ENCODE measurements at regions not wholly inside any gene's neighbourhood (a gene's known extent, or its start where the extent isn't known, plus 50 kb on each side); places are given as distances from the start of the nearest gene placed in this dataset.

DNA sequence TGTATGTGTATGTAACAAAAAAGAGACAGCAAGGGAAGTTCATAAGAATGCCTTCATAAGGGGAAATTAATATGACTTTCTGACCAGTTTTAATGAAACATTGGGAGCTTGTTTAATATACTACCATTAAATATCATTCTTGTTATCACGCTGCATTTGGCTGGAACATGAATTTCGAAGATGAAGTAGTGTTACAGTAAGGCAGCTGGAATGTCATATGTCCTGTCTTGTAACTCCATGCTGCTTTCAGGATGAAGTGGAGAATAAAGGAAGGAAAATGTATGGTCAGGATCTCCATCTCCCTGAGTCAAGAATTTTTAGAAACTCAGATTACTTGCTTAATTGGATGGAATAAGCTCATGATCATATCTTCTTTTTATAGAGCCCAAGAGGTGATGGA lies 61.5 kb upstream of the DMAC1 start:
- H3K27me3 Mint-ChIP-seq, result no peaks in the 10 kb centered on the region
- no peak for ATAC-seq (ENCODE audit: low read depth)
- no peak for DNase-seq
- TF ChIP-seq, protein P1, sequence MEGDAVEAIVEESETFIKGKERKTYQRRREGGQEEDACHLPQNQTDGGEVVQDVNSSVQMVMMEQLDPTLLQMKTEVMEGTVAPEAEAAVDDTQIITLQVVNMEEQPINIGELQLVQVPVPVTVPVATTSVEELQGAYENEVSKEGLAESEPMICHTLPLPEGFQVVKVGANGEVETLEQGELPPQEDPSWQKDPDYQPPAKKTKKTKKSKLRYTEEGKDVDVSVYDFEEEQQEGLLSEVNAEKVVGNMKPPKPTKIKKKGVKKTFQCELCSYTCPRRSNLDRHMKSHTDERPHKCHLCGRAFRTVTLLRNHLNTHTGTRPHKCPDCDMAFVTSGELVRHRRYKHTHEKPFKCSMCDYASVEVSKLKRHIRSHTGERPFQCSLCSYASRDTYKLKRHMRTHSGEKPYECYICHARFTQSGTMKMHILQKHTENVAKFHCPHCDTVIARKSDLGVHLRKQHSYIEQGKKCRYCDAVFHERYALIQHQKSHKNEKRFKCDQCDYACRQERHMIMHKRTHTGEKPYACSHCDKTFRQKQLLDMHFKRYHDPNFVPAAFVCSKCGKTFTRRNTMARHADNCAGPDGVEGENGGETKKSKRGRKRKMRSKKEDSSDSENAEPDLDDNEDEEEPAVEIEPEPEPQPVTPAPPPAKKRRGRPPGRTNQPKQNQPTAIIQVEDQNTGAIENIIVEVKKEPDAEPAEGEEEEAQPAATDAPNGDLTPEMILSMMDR (IDR thresholded peaks at IDR 0.05), result no peak
- CTCF ChIA-PET, result interaction anchor here (1.1 kb wide), 1 partner anchor 17 kb away, joined by 3 read pairs; no protein-coding TSS in a partner anchor
- no peaks in the 10 kb centered on the region for H3K9me3 Mint-ChIP-seq
- intact Hi-C loops (cut with micrococcal nuclease), result no loop called here
- H3K27ac Mint-ChIP-seq, result no peak overlapping the region
- POLR2A ChIA-PET, result no interaction called here
- H3K36me3 Mint-ChIP-seq (ENCODE audit: low read depth), result no peaks in the 10 kb centered on the region
- no peak overlapping the region for H3K4me3 Mint-ChIP-seq
- no peaks in the 10 kb centered on the region for H3K4me1 Mint-ChIP-seq

DNA sequence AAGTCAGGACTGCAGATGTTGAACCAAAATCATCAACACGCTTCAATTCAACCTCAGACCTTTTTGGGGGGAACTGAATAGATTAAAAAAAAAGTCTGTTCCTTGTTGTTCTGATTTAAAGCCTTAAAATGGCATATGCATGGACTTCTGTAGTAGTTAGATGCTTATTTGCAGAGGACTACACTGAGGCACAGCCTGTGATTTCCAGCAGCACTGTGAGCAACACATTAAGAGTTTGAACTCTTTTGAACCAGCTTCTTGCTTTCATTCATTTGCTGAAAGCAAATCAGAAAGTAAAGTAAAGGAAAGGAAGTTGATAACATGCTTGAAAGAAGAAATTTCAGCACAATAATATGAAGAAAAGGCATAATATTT lies 60.7 kb upstream of the DMAC1 start:
- Mint-ChIP-seq H3K9me3 (no peaks in the 10 kb centered on the region), H3K27me3 (no peaks in the 10 kb centered on the region), H3K36me3 (ENCODE audit: low read depth) (no peaks in the 10 kb centered on the region), H3K4me3 (no peak overlapping the region), H3K4me1 (no peaks in the 10 kb centered on the region), H3K27ac (no peak overlapping the region)
- POLR2A ChIA-PET, result no interaction called here
- ATAC-seq (ENCODE audit: low read depth), result no peak
- no peak for DNase-seq
- TF ChIP-seq, protein P1 (IDR thresholded peaks at IDR 0.05), result no peak
- intact Hi-C loops (cut with micrococcal nuclease), result no loop called here
- CTCF ChIA-PET, result no interaction called here

DNA sequence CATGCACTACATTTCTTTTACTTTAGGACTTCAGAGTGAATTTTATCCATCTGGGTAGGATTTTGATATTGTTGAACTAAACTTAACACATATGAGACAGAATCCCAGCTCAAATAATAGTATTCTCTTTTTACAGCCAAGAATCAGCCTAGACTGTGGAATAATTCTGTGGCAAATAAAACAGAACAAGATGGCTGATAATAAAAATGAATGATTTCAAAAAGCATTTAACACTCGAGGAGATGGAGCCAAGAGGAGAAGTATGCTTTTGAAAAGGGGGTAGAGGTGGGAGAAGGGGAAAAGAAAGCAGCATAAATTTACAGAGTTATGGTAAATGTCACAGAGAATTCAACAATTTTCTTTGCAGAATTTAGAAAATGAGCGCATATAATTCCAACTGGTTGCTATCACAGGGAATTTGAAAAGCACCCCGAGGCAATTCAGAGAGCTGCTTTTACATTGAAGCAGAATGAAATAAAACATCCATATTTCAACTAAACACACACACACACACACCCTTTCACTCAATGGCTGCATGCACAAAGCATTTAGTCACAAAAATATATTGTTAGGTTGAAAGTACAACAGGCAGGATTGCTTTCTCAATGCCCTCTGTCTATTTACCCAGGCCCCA lies 60.2 kb upstream of the DMAC1 start:
- no peak for ATAC-seq (ENCODE audit: low read depth)
- H3K4me1 Mint-ChIP-seq, result no peaks in the 10 kb centered on the region

DNA sequence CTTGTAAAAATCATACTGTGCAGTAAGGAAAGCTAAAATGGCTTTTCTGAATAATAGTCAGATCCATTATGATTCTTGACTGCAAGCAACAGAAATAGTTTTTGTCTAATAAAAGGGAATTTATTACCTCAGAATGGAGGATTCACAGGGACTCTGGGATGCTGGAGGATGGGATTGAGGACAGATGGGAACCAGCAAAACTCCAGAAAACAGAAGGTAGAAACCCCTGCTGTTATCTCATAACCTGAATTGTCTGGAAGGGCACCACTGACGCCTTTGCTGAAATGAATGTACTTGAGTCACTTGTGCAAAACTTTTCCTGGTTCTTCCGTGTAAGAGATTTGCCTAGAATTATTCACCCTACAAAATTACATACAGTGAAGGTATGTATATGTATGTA lies 58.6 kb upstream of the DMAC1 start:
- no peaks in the 10 kb centered on the region for H3K36me3 Mint-ChIP-seq (ENCODE audit: low read depth)
- no peaks in the 10 kb centered on the region for H3K9me3 Mint-ChIP-seq
- no peaks in the 10 kb centered on the region for H3K27me3 Mint-ChIP-seq
- no peak overlapping the region for H3K4me3 Mint-ChIP-seq
- TF ChIP-seq, protein P1 (IDR thresholded peaks at IDR 0.05), result no peak
- no peak overlapping the region for H3K27ac Mint-ChIP-seq
- ATAC-seq (ENCODE audit: low read depth), result no peak
- ChIA-PET POLR2A (no interaction called here), CTCF (no interaction called here)
- DNase-seq, result no peak
- intact Hi-C loops (cut with micrococcal nuclease), result no loop called here
- H3K4me1 Mint-ChIP-seq, result no peaks in the 10 kb centered on the region

More for the DNA sequence above, 60.2 kb upstream of the DMAC1 start:
- Mint-ChIP-seq H3K36me3 (ENCODE audit: low read depth) (no peaks in the 10 kb centered on the region), H3K9me3 (no peaks in the 10 kb centered on the region), H3K4me3 (no peak overlapping the region), H3K27ac (no peak overlapping the region), H3K27me3 (no peaks in the 10 kb centered on the region)
- POLR2A ChIA-PET, result no interaction called here
- no peak for DNase-seq
- TF ChIP-seq, protein P1 (IDR thresholded peaks at IDR 0.05), result no peak
- CTCF ChIA-PET, result no interaction called here
- intact Hi-C loops (cut with micrococcal nuclease), result no loop called here

DNA sequence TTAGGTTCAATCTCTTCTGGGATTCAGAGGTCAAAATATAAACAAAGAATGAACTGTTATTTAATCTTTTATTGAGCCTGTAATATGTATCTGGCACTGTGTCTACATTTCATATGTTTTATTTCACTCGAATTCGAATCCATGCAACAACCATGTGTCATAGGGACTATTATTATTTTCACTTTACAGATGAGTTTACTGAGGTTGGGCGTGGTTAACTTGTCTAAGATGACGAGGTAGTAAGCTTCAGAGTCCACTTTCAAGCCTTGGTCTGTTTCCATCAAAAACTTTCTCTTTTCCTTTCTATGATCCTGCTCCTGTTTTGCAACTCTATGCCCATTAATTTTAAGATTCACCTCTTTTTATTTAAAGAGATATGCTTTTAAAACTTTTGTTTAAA lies 55.2 kb upstream of the DMAC1 start:
- DNase-seq (no peak), ATAC-seq (ENCODE audit: low read depth) (no peak)
- Mint-ChIP-seq H3K4me1 (no peaks in the 10 kb centered on the region), H3K4me3 (no peak overlapping the region), H3K27me3 (no peaks in the 10 kb centered on the region), H3K27ac (no peak overlapping the region), H3K9me3 (no peaks in the 10 kb centered on the region), H3K36me3 (ENCODE audit: low read depth) (no peaks in the 10 kb centered on the region)
- CTCF ChIA-PET, result no interaction called here
- intact Hi-C loops (cut with micrococcal nuclease), result no loop called here
- TF ChIP-seq, protein P1 (IDR thresholded peaks at IDR 0.05), result no peak
- POLR2A ChIA-PET, result no interaction called here
